Pancreas (tissue), 10 donors: ENCODE measurements at regions not wholly inside any gene's neighbourhood (a gene's known extent, or its start where the extent isn't known, plus 50 kb on each side); places are given as distances from the start of the nearest gene placed in this dataset.

Experiments
- ATAC-seq, 4 donors: fragments of 200-7000 bp; cut with Tn5 transposase; one replicate each; pipeline versions ENCODE4 v1.8.0 to v1.9.1; 2020; ENCODE audit warnings: mild to moderate bottlenecking in 4 of 4, moderate library complexity in 4 of 4
- DNase-seq, 6 donors: peaks; one replicate each; pipeline ENCODE4 v3.0.0-alpha.2; 2020
- FAIRE-seq: peaks from 2 replicates; lab custom pipeline; 2012; peaks lifted over from hg19 to GRCh38; lab: Jason Lieb, UNC
- H3K27ac ChIP-seq, 4 donors: fragments of 200-600 bp; sonication (generic); 1 replicate in 3 of 4; 2 replicates in 1 of 4; pipeline versions ENCODE4 v1.5.0 to v1.8.0; 2020
- H3K27me3 ChIP-seq, 4 donors: fragments of 200-600 bp; one replicate each; pipeline ENCODE4 v1.8.0; 2021
- H3K36me3 ChIP-seq, 3 donors: fragments of 200-600 bp; sonication (generic) in 1 of 3; one replicate each; pipeline versions ENCODE4 v1.5.0 to v1.8.0; 2020 to 2021
- H3K4me1 ChIP-seq, 3 donors: fragments of 200-600 bp; one replicate each; pipeline ENCODE4 v1.8.0; 2021
- H3K4me3 ChIP-seq, 4 donors: fragments of 200-600 bp; sonication (generic) in 2 of 4; one replicate each; pipeline versions ENCODE4 v1.5.0 to v1.8.0; 2020 to 2021
- H3K9me3 ChIP-seq, 4 donors: fragments of 200-600 bp; one replicate each; pipeline ENCODE4 v1.8.0; 2021
- WGBS, 2 donors: extraction: QIAGEN DNeasy Blood & Tissue Kit; methylation state at CpG; one replicate each; pipeline ENCODE4 v1.1.7; 2013; 5-methylcytosine and 5-hydroxymethylcytosine counted together
- intact Hi-C, 3 donors: fragments of 100-400 bp; cut with DNase I; formaldehyde crosslinking; loops; one replicate each; pipeline versions ENCODE4 v1.11.1 to v1.14.2; 2022
- TF ChIP-seq, protein P1 (sequence below), 4 donors: fragments of 200-600 bp; sonication (generic) in 3 of 4; IDR thresholded peaks; one replicate each; pipeline versions ENCODE4 v1.5.0 to v1.8.0; 2021; ENCODE audit warnings: antibody characterized with exemption in 4 of 4
- donor health status: healthy with polysubstance abuse.
- donor health status: DM: no; HTN: no; CAD: no; lungs with moderate emphysema.
- donor health status: DM: no; HTN: no; CAD: no.
- donor health status: control.
- donor health status: control.
- donor health status: Bipolar disorder and iron deficiency.
- donor health status: DM: yes; HTN: yes; CAD: no.
- donor health status: DM: no; HTN: no; CAD: no.
- donor health status: DM: no; HTN: no; CAD: no.
- donor health status: DM: yes; HTN: yes; CAD: no.

DNA sequence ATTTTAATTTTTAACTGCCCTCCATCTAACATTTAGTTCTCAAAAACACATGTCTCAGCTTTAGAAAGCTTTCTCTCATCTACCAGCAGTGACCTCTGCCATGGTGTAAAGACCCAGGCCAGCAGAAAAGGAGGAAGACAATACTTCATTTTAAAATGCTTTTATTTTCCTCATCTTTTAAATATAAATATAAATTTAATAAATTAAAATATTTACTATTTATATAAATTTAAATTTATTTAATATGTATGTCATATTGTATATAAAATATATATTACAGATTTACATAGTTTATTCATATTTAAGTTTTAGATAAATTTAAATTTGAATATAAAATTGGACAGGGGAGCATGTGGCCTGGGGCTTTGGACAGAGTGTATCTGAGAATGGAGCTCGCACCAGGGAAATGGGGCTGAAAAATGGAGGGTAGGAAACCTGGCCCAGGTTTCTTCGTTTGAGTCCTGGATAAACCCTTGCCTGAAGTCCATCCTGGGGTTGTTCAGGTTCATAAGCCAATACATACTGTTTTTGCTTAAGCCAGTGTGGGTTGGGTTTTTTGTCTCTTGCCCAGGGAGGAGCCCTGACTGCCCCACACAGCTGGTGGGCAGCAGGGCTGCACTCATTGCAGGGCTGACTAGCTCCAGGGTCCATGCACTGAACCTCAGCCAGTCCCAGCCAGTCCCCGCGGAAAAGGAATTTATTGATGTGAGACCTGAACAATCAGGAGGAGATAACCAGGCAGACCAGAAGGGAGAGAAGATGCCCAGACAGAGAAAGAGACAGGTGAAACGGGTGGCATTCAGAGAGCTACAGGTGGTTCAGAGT, 77.3 kb upstream of the LAPTM4A start:
- no peak overlapping the region for H3K4me3 ChIP-seq
- no peaks in the 10 kb centered on the region for H3K9me3 ChIP-seq
- peak overlapping the region; percentile 22 to 63 (median 52) for H3K27ac ChIP-seq
- WGBS, 2 donors: 59 to 68% methylated on average over 5 of the region's 5 CpGs
- H3K36me3 ChIP-seq: no peaks in the 10 kb centered on the region
- DNase-seq: no peak
- H3K27me3 ChIP-seq: no peaks in the 10 kb centered on the region
- peak in 1 of 4 donors; percentile 7 for ATAC-seq
- peak; percentile 49 for FAIRE-seq
- intact Hi-C loops: no loop called here
- TF ChIP-seq, protein P1, sequence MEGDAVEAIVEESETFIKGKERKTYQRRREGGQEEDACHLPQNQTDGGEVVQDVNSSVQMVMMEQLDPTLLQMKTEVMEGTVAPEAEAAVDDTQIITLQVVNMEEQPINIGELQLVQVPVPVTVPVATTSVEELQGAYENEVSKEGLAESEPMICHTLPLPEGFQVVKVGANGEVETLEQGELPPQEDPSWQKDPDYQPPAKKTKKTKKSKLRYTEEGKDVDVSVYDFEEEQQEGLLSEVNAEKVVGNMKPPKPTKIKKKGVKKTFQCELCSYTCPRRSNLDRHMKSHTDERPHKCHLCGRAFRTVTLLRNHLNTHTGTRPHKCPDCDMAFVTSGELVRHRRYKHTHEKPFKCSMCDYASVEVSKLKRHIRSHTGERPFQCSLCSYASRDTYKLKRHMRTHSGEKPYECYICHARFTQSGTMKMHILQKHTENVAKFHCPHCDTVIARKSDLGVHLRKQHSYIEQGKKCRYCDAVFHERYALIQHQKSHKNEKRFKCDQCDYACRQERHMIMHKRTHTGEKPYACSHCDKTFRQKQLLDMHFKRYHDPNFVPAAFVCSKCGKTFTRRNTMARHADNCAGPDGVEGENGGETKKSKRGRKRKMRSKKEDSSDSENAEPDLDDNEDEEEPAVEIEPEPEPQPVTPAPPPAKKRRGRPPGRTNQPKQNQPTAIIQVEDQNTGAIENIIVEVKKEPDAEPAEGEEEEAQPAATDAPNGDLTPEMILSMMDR (IDR thresholded peaks at IDR 0.05): no peak
- peaks cover 0 to 6% (median 4%) of the 10 kb centered on the region in 3 donors for H3K4me1 ChIP-seq

DNA sequence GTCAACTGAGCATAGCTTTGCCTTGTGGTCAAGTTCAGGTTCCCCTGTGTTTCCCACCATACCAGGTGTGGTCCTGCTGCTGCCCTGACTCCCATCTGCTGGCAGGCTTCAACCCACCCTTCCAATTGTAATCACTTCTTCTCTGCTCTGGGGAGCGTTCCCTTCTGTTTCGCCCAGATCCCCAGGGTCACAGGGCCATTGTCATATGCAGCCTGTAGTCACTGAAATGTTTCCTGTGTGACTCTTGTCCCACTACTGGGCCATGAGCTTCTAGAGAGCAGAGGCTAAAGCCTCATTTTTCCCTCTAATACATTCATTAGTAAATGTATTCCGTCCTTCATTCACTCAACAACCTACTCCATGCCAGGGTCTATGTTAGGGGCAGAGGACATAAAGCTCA, 75.0 kb upstream of the LAPTM4A start:
- H3K27ac ChIP-seq: peak overlapping the region; percentile 11 to 61 (median 46)
- no peak overlapping the region for H3K4me3 ChIP-seq
- no peaks in the 10 kb centered on the region for H3K36me3 ChIP-seq
- WGBS, 2 donors: 82 to 87% methylated on average over 3 of the region's 3 CpGs
- H3K4me1 ChIP-seq: peaks cover 0 to 6% (median 4%) of the 10 kb centered on the region in 3 donors
- TF ChIP-seq, protein P1 (IDR thresholded peaks at IDR 0.05): no peak
- DNase-seq (no peak), FAIRE-seq (no peak), ATAC-seq (no peak)
- H3K27me3 ChIP-seq: no peaks in the 10 kb centered on the region
- no peaks in the 10 kb centered on the region for H3K9me3 ChIP-seq
- intact Hi-C loops: no loop called here

DNA sequence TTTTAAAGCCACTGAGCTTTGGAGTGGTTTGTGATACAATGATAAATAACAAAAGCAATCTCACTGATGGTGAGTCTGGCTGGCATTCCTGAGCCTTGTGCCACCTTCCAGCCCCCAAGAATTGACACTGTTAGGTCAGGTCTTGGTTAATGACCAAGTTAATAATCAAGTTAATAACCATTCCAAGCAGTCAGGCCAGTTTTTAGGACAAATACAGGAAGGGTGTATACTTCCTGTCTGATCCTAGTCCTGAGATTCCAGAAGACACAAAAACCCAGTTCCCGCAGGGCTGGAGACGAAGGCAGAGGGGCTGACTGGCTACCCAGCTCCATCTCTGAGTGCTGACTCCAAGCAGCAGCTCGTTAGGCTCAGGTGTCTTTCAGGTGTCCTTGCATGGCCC, 74.6 kb upstream of the LAPTM4A start:
- ATAC-seq (peak in 2 of 4 donors; percentile 31 to 49), DNase-seq (no peak), FAIRE-seq (no peak)
- H3K4me3 ChIP-seq: no peak overlapping the region
- peak overlapping the region; percentile 11 to 61 (median 46) for H3K27ac ChIP-seq
- peaks cover 0 to 6% (median 4%) of the 10 kb centered on the region in 3 donors for H3K4me1 ChIP-seq
- WGBS, 2 donors: 43 to 48% methylated on average over 3 of the region's 3 CpGs
- no peaks in the 10 kb centered on the region for H3K9me3 ChIP-seq
- H3K27me3 ChIP-seq: no peaks in the 10 kb centered on the region
- intact Hi-C loops: no loop called here
- TF ChIP-seq, protein P1 (IDR thresholded peaks at IDR 0.05): no peak
- H3K36me3 ChIP-seq: no peaks in the 10 kb centered on the region

DNA sequence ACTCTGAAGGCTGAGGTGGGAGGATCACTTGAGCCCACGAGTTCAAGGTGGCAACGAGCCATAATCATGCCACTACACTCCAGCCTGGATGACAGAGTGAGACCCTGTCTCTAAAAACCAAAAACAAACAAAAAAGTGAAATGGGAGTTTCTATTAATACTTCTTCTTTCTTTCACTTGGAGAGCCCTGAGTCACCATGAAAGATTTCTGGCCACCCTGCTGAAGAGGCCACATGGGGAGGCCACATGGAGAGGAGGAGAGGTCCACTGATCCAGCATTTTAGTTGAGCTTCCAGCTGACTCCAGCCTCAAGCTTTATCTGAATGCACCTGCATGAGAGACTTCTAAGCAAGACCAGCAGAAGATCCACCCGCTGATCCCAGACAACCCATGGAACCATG, 74.2 kb upstream of the LAPTM4A start:
- H3K27ac ChIP-seq: peak overlapping the region in 3 of 4 donors; percentile 11 to 58 (median 28)
- H3K4me3 ChIP-seq: no peak overlapping the region
- peaks cover 0 to 6% (median 4%) of the 10 kb centered on the region in 3 donors for H3K4me1 ChIP-seq
- TF ChIP-seq, protein P1 (IDR thresholded peaks at IDR 0.05): no peak
- DNase-seq (no peak), FAIRE-seq (no peak), ATAC-seq (no peak)
- 52 to 60% methylated on average over 3 of the region's 3 CpGs for WGBS, 2 donors
- intact Hi-C loops: no loop called here
- H3K36me3 ChIP-seq: no peaks in the 10 kb centered on the region
- H3K9me3 ChIP-seq: no peaks in the 10 kb centered on the region
- H3K27me3 ChIP-seq: no peaks in the 10 kb centered on the region

DNA sequence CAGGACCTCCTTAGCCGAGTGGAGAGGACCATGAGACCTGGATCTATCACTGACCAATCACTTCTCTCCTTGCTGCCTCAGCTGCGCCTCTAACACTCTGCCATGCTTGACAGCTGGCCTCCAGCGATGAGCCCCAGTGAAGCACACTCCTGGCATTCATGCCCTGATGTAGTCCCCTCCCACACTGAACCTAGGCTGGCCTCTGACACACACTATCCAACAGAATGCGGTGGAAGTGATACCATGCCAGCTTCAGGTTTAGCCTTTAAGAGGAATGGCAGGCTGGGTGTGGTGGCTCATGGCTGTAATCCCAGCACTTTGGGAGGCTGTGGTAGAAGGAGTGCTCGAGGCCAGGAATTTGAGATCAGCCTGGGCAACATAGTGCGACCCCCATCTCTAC, 73.7 kb upstream of the LAPTM4A start:
- Histone ChIP-seq H3K36me3 (no peaks in the 10 kb centered on the region), H3K27me3 (no peaks in the 10 kb centered on the region), H3K27ac (peak overlapping the region in 3 of 4 donors; percentile 11 to 58 (median 28)), H3K4me1 (peaks cover 0 to 6% (median 4%) of the 10 kb centered on the region in 3 donors), H3K4me3 (no peak overlapping the region), H3K9me3 (no peaks in the 10 kb centered on the region)
- 74 to 76% methylated on average over 6 of the region's 6 CpGs for WGBS, 2 donors
- TF ChIP-seq, protein P1 (IDR thresholded peaks at IDR 0.05): no peak
- FAIRE-seq (no peak), ATAC-seq (no peak), DNase-seq (no peak)
- intact Hi-C loops: no loop called here
